ENCODE measurements at regions not wholly inside any gene's neighbourhood (a gene's known extent, or its start where the extent isn't known, plus 50 kb on each side); places are given as distances from the start of the nearest gene placed in this dataset.
A peak's percentile ranks its signal among the peaks of the same experiment; 100 is the strongest.
"Not testable (repeated sequence)": the region's sequence is repeated elsewhere in the genome, so short reads cannot be mapped to it uniquely, and the experiment has no call there.

DNA sequence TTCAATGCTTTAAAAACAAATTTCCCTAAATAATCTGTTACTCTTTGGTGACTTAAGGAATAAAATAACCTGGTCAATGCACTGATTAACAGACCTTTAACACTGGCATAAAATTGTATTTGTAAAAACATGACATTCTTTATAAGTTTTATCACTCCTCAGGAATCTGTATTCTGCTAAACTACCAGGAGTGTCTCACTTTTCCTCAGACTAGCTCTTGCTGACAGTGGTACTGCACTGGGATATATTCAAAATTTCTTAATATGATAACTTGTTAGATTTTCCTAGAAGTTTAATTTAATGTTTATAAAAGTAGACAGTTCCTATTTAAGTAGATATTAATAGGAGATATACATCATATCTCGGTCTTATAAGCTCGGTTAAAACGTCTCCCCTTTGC, 363.4 kb upstream of the ARHGEF26 start:
- H3K4me1 Mint-ChIP-seq, result no peaks in the 10 kb centered on the region
- DNase-seq, result no peak

DNA sequence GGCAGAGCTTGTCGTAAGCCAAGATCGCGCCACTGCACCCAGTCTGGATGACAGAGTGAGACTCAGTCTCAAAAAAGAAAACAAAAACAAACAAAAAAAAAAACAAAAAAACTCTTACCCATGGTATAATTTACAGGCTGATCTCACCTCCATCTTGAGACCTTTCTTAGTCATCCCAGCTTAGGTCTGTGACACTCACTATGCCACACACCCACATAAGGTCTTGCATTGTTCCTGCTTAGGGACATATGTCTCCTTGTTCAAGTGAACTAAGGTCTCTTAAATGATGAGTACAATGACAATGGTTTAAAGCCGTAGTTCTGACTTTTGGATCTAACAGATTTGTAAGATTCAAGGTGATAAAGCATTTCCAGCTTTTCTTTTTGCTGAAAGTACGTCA, 360.2 kb upstream of the ARHGEF26 start:
- H3K4me3 Mint-ChIP-seq, result no peak overlapping the region
- H3K36me3 Mint-ChIP-seq, result no peaks in the 10 kb centered on the region
- no peaks in the 10 kb centered on the region for H3K4me1 Mint-ChIP-seq
- DNase-seq, result no peak
- H3K9me3 Mint-ChIP-seq, result peaks cover under 1% of the 10 kb centered on the region
- H3K27me3 Mint-ChIP-seq, result no peaks in the 10 kb centered on the region
- H3K27ac Mint-ChIP-seq, result no peak overlapping the region

More for the DNA sequence above, 363.4 kb upstream of the ARHGEF26 start:
- Mint-ChIP-seq H3K9me3 (peaks cover 1% of the 10 kb centered on the region), H3K36me3 (no peaks in the 10 kb centered on the region), H3K4me3 (no peak overlapping the region), H3K27ac (no peak overlapping the region), H3K27me3 (no peaks in the 10 kb centered on the region)

DNA sequence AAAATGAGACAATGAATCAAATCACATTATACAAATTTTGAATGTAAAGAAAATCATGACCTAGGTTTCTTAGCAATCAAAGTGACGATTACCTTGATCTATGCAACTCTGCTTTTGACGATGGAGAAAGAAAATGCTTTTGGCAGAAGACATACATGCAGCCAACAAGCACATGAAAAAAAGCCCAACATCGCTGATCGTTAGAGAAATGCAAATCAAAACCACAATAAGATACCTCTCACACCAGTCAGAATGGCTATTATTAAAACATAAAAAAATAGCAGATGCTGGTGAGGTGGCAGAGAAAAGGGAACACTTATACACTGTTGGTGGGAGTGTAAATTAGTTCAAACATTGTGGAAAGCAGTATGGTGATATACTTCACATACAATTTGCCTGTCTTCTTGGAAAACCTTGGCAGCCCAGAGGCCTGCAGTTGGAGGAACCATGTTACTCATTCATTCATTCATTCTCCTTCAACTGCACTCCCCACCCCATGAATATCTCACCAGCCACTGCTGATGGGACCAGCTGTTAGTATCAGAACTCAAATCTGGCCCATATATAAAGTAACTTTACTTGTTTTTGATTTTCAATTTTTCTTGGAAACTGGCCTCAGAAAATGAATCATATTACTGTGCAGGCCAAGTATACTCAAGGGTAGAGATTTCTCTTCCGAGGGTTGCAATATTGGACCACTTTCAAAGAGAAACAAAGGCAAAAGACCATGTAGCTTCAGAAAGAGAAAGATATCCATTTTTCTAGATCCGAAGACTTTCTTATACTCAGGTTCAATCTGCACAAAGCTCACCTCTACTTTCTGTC, 358.6 kb upstream of the ARHGEF26 start:
- Mint-ChIP-seq H3K36me3 (no peaks in the 10 kb centered on the region), H3K4me1 (no peaks in the 10 kb centered on the region), H3K27me3 (no peaks in the 10 kb centered on the region), H3K27ac (no peak overlapping the region), H3K4me3 (no peak overlapping the region), H3K9me3 (peaks cover 2% of the 10 kb centered on the region)
- DNase-seq, result no peak

DNA sequence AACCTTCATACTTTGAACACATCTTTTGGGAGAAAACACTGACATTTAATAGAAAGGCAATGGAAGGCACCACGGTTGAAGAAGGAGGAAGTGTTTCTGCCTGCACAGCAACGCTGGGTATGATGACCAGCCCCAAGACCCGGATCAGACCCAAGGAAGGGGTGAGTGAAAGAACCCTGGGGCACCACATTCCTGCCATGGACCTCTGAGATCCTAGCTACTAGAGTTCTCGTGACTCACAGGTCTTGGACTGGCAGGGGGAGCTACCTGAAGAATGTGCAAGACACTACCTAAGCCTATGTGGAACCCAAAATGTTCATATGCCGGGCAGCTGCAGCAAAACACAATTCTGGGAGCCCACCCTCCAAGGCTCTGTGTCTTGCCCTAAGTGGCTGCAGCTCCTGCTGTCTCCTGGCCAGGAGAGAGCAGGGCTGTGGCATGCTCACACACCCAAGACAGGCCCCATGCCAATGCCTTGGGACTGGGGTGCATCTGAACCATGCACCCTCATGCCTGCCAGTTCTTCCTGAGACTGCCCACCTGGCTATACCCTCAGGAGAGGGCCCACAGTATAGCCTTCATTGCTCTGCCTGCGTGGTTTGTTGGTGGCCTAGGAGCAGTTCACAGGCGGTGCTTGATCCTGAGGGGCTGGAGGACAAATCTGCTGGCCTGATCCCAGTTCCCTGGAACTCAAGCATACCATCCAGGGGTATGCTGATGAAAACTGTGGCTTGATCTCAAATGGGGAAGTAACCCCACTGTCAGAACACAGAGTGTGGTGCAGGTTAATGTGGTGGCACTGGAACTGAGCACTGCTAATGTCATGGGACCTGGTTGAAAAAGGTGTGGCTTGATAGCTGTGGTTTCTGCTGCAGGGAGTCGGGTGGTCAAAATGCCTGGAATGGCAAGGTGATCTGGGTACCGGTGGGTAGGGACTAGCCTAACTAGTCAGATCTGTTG, 353.3 kb upstream of the ARHGEF26 start:
- Mint-ChIP-seq H3K36me3 (no peaks in the 10 kb centered on the region), H3K9me3 (peaks cover 9% of the 10 kb centered on the region), H3K27me3 (peaks cover 18% of the 10 kb centered on the region), H3K4me3 (no peak overlapping the region), H3K4me1 (no peaks in the 10 kb centered on the region), H3K27ac (no peak overlapping the region)
- DNase-seq, result no peak

DNA sequence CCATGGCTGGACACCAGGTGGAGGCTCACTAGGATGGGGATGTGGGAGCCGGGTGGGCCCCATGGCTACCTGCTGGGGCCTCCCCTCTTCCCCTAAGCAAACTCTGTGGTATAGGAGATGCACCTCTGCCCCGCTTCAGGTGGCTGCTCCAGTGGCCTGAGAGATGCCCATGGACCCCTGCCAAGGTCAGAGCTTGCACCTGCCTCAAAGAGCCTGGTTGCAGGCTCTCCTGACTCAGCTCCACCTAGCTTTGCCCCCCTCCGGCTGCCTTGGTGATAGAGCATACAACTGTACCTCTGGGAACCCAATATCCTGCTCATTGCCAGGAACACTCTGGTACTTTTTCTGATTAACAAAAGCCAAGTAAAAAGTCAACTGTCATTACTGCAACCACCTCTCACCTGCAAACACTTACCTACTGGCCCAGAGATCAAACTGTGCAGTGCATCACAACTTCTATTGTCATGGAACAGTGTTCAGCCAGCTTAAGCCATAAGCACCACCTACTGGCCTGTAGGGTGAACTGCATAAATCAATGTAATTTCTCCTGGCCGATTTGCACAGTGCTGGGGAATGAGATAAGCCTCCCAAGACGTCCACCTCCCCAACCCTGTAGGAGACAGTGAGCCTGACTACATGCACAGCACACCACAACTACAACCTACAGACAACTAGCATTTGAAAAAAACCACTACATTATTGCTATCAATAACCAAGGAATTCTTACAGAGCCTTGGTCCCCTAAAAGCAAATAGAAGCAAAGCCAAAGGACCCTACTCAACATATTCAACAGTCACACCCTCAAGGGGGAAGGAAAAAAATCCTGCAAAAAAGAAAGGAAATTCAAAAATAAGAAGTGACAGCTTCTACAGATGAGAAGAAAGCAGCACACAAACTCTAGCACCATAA, 352.4 kb upstream of the ARHGEF26 start:
- Mint-ChIP-seq H3K4me3 (no peak overlapping the region), H3K36me3 (no peaks in the 10 kb centered on the region), H3K27ac (no peak overlapping the region), H3K27me3 (peaks cover 18% of the 10 kb centered on the region), H3K9me3 (peaks cover 9% of the 10 kb centered on the region), H3K4me1 (no peaks in the 10 kb centered on the region)
- DNase-seq, result peak; percentile 20

DNA sequence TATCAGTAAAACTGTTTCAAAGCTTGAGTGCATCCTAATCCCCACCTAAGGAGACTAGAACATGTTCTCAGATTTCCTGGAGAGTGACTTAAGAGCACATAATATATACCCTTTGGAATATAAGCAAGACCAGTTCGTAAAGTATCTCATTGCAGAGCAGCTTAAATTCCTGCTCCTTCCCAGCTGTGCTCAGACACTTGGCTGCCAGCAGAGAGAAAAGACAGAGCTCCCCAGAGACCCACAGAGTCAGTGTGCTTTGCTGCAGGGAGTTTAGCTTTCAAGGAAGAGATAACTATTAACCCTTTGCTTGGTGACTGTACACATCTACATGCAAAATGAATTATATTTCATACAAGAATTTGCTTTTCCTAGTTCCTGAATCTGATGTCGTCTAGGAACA, 338.1 kb upstream of the ARHGEF26 start:
- H3K27ac Mint-ChIP-seq, result no peak overlapping the region
- H3K36me3 Mint-ChIP-seq, result no peaks in the 10 kb centered on the region
- DNase-seq, result no peak
- H3K4me1 Mint-ChIP-seq, result no peaks in the 10 kb centered on the region
- H3K9me3 Mint-ChIP-seq, result no peaks in the 10 kb centered on the region
- peaks cover 11% of the 10 kb centered on the region for H3K27me3 Mint-ChIP-seq
- no peak overlapping the region for H3K4me3 Mint-ChIP-seq

DNA sequence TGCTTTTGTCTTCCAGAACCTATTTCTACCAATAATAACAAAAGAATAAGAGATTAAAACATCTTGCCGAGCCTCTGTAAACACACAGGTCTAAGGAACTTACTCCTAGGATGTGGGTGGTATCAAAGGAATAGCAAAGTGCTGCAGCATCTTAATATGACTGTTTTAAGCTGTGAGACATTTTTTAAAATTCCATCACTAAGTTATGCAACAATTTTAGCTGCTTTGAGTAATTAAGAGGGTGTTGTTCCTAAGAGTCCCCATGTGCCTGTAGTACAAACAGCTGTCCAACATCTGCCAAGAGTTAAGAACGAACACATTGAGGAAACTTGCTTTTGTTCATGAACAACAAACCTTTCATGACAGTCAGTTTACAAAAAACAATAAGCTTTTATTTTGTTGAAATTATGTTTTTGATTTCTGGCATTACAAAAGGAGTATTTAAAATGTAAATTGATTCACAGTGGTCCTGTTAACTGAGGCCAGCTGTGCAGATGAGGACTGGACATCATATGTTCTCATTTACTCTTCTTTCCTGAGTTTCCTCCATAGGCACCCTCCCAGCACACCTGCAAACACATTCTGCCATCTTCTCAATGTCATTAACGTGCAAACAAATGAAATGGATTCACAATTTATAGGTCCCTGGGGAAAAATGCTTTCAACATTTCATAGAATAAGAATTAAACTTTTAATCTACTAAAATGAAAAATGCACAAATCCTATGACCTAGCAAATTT, 337.3 kb upstream of the ARHGEF26 start:
- H3K4me1 Mint-ChIP-seq, result no peaks in the 10 kb centered on the region
- no peak overlapping the region for H3K27ac Mint-ChIP-seq
- no peaks in the 10 kb centered on the region for H3K36me3 Mint-ChIP-seq
- no peak overlapping the region for H3K4me3 Mint-ChIP-seq
- H3K27me3 Mint-ChIP-seq, result peaks cover 11% of the 10 kb centered on the region
- no peak for DNase-seq
- H3K9me3 Mint-ChIP-seq, result no peaks in the 10 kb centered on the region

DNA sequence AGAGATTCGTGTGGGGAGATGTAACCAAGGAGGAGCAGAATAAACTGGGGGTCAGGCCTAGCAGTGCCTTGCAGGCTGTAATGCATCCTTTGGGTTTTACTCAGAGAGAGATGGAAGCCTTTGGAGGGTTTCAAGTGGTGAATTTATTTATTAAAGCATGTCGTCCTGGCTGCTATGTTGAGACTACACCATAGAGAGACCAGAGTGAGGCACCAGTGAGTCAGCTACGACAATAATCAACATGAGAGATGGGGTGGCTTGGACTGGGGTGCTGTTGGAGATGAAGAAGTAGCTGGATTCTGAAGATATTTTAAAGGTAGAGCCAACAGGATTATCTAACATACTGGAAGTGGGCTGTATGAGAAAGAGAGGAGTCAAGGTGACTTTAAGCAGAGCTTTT, 335.3 kb upstream of the ARHGEF26 start:
- no peak overlapping the region for H3K27ac Mint-ChIP-seq
- no peaks in the 10 kb centered on the region for H3K36me3 Mint-ChIP-seq
- H3K4me3 Mint-ChIP-seq, result no peak overlapping the region
- peaks cover 11% of the 10 kb centered on the region for H3K27me3 Mint-ChIP-seq
- H3K9me3 Mint-ChIP-seq, result peaks cover 2% of the 10 kb centered on the region
- DNase-seq, result no peak
- H3K4me1 Mint-ChIP-seq, result no peaks in the 10 kb centered on the region

DNA sequence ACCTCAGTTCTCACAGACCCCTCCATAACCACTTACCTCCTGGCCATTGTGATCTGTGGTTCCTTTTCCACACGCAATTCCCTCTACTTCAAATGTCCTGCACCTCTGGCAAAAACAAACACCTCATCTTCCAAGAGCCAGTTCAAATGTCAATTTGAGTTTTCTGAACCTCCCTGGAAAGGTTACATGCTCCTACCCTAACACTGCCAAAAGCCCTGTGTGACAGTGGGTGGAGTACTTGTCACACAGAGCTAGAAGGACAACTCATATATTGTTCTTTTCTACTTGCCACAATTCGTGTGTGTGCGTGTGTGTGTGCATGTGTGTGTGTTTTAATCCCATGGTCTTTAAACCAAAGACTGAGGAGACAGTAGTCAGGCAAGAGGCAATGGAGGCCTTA, 331.8 kb upstream of the ARHGEF26 start:
- no peak for DNase-seq
- H3K27me3 Mint-ChIP-seq, result peaks cover 6% of the 10 kb centered on the region
- H3K27ac Mint-ChIP-seq, result no peak overlapping the region
- peaks cover 2% of the 10 kb centered on the region for H3K9me3 Mint-ChIP-seq
- H3K4me3 Mint-ChIP-seq, result no peak overlapping the region
- H3K36me3 Mint-ChIP-seq, result no peaks in the 10 kb centered on the region
- no peaks in the 10 kb centered on the region for H3K4me1 Mint-ChIP-seq

DNA sequence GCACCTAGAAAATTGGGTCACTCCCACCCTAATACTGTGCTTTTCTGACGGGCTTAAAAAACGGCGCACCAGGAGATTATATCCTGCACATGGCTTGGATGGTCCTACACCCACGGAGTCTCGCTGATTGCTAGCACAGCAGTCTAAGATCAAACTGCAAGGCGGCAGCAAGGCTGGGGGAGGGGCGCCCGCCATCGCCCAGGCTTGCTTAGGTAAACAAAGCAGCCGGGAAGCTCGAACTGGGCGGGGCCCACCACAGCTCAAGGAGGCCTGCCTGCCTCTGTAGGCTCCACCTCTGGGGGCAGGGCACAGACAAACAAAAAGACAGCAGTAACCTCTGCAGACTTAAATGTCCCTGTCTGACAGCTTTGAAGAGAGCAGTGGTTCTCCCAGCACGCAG, 324.1 kb upstream of the ARHGEF26 start:
- not testable (repeated sequence) for H3K36me3 Mint-ChIP-seq, H3K4me3 Mint-ChIP-seq, DNase-seq, H3K4me1 Mint-ChIP-seq, H3K9me3 Mint-ChIP-seq, H3K27ac Mint-ChIP-seq
- H3K27me3 Mint-ChIP-seq, result peaks cover 13% of the 10 kb centered on the region

DNA sequence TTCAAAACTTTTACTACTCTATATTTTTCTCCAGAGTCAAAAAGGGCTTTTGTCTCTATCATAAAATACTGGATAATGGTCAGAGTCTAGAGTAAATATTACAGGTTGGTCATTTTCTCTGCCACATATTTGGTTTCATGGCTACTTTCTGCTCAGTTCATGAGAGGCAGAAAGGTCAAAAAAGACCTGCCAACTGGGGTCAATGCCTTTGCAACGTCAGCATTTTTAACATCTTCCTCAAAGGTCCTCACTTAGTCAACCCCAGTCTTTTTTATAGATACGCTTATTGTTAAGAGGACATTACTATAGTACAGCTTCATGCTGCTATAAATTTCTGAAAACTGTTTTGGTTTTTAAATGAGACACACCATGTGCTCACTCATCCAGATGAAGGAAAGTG, 312.1 kb upstream of the ARHGEF26 start:
- no peaks in the 10 kb centered on the region for H3K36me3 Mint-ChIP-seq
- H3K27ac Mint-ChIP-seq, result no peak overlapping the region
- H3K4me3 Mint-ChIP-seq, result no peak overlapping the region

DNA sequence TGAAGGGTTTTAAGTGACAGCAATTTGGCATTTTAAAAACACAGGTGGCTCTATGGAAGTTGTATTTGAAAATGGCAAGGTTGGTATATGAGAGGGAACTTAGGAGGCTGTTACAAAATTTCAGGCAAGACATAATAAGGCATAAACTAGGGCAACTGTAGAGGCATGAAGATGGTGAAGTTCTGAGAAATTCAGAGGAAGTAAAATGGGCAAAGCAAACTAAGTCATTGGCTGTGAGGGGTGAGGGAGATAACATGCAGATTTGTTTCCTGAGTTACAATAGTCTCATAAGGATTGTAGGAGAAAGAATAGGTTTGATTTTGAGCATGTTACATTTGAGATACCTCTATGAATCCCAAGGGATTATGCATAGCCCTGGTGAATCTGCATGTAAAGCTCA, 302.9 kb upstream of the ARHGEF26 start:
- H3K9me3 Mint-ChIP-seq, result no peaks in the 10 kb centered on the region
- no peak overlapping the region for H3K27ac Mint-ChIP-seq
- no peaks in the 10 kb centered on the region for H3K36me3 Mint-ChIP-seq
- H3K4me1 Mint-ChIP-seq, result peaks cover 1% of the 10 kb centered on the region
- no peak for DNase-seq
- no peak overlapping the region for H3K4me3 Mint-ChIP-seq
- peaks cover 6% of the 10 kb centered on the region for H3K27me3 Mint-ChIP-seq

More for the DNA sequence above, 312.1 kb upstream of the ARHGEF26 start:
- no peaks in the 10 kb centered on the region for H3K4me1 Mint-ChIP-seq
- H3K9me3 Mint-ChIP-seq, result no peaks in the 10 kb centered on the region
- no peak for DNase-seq
- peaks cover 14% of the 10 kb centered on the region for H3K27me3 Mint-ChIP-seq

DNA sequence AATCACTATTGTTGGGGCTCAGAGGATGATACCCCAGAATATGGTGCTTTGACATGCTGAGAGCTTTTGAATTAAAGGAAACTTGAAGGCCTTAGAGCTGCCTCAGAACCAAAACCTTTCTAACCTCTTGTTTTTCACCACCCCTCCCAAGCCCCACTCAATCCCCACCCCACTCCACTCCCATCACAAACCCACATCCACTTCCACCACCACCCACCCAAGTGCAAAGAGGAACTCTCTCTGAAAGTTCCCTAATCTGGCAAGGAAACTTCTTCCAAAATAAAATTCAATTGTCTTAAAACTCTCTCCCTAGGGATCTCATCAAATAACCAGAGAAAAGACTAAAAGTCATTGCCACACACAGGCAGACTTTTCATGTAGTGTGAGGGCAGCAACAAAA, 301.2 kb upstream of the ARHGEF26 start:
- Mint-ChIP-seq H3K9me3 (no peaks in the 10 kb centered on the region), H3K36me3 (no peaks in the 10 kb centered on the region), H3K27me3 (peaks cover 6% of the 10 kb centered on the region), H3K27ac (no peak overlapping the region), H3K4me1 (peaks cover 1% of the 10 kb centered on the region), H3K4me3 (no peak overlapping the region)
- DNase-seq, result no peak

DNA sequence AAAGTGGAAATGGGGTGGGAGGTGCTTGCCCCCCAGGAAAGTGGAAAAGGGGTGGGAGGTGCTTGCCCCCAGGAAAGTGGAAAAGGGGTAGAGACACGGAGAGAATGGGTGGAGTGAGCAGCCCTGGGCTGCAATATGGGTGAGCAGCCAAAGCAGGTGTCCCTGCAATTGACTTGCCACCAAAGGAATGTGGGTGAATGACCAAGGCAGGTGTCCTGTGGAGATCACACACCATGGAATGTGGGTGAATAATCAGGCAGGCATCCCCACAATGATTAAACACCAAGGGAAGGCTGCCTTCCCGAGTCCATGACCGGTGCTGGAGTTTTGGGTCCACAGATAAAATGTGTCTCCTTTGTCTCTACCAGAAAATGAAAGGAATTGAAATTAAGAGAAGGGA, 292.8 kb upstream of the ARHGEF26 start:
- not testable (repeated sequence) for H3K4me3 Mint-ChIP-seq, H3K4me1 Mint-ChIP-seq, H3K36me3 Mint-ChIP-seq, H3K27ac Mint-ChIP-seq, H3K9me3 Mint-ChIP-seq, DNase-seq
- H3K27me3 Mint-ChIP-seq, result peaks cover 11% of the 10 kb centered on the region
